Activated T-cell treated with anti-CD3 and anti-CD28 coated beads for 48 hours (primary cell): ENCODE measurements at regions not wholly inside any gene's neighbourhood (a gene's known extent, or its start where the extent isn't known, plus 50 kb on each side); places are given as distances from the start of the nearest gene placed in this dataset.

Experiments used
- DNase-seq: peaks from one replicate; pipeline ENCODE4 v3.0.0-alpha.2; 2020; ENCODE audit warnings: low read depth

DNA sequence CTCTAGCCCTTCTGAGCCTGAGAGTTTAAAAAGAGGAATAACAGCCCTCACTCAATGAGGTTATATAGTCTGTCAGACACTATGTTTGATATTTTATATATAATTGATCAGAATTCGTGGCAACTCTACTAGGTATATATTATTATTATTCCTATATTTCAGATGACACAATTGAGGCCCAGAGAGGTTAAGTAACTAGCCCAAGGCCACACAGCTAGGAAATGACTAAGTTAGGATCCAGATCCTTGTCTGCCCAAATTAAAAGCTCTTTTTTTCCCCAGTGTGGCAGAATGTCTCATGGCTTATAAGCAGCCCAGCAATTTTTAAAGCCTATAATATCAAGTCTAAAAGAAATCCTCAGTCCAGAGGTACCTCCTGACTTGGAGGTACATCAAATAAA lies 1119.9 kb upstream of the AUTS2 start:
- no peak for DNase-seq

- DNase-seq: no peak
These were observed 1115.5 kb upstream of the AUTS2 start for GRCh38 chr7:68482800-68483199.

- no peak for DNase-seq
These were observed 1113.5 kb upstream of the AUTS2 start for GRCh38 chr7:68484731-68485130.

- DNase-seq: no peak
These were observed 1112.9 kb upstream of the AUTS2 start for GRCh38 chr7:68485253-68485917.

DNA sequence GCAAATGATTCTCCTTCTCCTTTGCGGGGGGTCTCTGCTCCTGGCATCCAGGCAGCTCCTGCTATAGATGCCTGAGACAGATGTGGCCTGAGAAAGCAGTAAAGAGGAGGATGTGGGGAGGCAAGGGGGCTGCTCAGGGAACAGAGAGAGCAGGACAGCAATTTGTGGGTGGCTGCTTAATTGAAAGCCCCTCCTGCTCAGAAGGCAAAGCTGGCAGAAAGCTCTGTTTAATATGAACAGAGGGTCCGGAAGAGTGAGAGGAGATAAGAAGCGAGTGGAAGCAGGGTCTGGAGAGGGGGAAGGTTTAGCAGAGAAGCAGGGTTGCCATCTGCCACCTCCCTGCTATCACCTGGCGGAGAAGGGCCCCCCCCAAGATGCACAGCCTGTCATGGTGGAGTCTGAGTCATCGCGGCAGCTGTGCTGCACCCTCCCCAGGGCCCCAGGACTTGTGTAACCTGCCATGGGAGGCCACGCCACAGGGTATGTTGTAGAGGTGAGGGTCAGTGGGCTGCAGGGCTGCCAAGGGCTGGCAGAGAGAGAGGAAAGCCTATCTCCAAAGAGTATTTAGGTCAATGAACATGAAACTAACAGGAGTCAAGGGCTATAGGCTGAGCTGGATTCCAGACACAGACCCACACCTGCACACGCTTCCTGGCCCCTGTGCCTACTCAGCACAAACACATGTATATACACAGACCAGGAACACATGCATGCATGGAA lies 1109.8 kb upstream of the AUTS2 start:
- DNase-seq: no peak

GRCh38 chr7:68491523-68492358 lies 1106.5 kb upstream of the AUTS2 start:
- no peak for DNase-seq

DNA sequence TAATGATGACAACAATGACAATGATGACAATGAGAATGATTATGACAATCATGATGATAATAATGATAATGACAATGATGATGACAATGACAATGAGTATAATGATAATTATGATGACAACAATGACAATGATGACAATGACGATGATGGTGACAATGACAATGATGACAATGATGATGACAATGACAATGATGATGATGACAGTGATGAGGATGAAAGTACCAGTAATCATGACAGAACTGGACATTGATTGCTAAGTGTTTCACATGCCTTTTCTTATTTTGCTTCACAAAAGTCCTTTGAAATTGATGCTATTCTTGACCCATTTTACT lies 1106.0 kb upstream of the AUTS2 start:
- DNase-seq: no peak

DNA sequence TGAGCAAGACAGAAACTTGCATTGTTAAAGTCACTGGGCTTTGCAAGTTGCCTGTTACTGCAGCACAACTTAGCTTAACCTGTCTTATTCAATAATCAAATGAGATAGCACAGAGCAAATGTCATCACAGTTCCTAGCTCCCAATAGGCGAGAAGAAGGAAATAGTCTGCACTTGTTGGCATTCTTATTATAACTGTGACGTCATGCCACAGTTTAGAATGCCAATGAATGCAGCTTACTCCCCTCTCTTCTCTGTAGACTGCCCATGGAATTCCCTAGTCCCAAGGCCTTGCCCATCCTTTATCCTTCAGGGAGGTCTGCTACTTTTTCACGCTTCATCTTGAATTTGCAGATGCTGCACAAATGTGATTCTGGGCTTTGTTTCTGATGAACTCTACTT lies 1094.9 kb upstream of the AUTS2 start:
- no peak for DNase-seq

DNA sequence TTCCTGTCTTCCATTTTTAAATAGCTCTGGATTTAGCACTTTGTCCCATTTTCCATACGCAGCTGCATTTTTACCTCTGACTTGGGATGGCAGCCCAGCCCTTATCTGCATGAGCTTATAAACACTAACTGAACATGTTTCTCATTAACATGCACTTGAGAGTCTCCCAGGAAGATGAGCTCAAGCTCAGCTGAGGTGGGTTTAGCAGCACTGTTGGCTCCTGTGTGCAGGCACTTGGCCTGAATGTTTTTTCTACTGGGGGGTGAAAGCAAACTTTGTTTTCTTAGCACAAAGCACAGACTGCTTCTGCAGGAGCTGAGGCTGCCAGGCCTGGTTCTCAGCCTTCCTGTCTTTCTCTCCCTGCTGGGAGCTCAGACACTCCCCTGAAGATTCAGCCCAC lies 1093.6 kb upstream of the AUTS2 start:
- no peak for DNase-seq

DNA sequence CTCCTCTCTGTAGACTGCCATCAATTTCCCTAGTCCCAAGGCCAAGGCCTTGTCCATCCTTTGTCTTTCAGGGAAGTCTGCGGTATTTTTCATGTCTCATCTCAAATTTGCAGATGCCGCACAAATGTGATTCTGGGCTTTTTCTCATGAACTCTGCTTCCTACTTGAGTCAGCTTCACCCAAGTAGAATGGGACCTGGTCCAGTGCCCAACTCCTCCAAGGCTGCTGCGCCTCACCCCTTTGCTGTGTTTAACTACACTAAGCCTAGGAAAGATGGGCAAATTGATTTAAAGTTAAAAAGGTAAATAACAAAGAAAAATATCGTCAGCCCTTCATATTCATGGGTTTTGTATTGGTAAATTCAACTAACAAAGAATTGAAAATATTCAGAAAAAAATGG lies 1092.6 kb upstream of the AUTS2 start:
- DNase-seq: no peak

GRCh38 chr7:68507668-68508067 lies 1090.6 kb upstream of the AUTS2 start:
- DNase-seq: no peak

- DNase-seq: no peak
These were observed 1089.2 kb upstream of the AUTS2 start for GRCh38 chr7:68509054-68509453.

DNA sequence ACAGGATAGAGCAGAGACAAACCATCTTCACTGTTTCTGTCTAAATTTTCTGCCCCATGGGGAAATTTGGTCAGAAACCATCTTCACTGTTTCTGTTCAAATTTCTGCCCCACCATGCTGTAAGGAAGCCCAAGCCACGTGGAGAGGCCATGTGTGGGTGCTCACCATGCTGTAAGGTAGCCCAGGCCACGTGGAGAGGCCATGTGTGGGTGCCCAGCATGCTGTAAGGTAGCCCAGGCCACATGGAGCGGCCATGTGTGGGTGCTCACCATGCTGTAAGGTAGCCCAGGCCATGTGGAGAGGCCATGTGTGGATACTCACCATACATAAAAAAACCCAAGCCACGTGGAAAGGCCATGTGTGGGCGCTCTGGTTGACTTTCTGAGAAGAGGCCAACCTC lies 1088.7 kb upstream of the AUTS2 start:
- no peak for DNase-seq

- no peak for DNase-seq
These were observed 1087.0 kb upstream of the AUTS2 start for GRCh38 chr7:68511281-68511680.

- no peak for DNase-seq
These were observed 1085.8 kb upstream of the AUTS2 start for GRCh38 chr7:68512466-68512865.

DNA sequence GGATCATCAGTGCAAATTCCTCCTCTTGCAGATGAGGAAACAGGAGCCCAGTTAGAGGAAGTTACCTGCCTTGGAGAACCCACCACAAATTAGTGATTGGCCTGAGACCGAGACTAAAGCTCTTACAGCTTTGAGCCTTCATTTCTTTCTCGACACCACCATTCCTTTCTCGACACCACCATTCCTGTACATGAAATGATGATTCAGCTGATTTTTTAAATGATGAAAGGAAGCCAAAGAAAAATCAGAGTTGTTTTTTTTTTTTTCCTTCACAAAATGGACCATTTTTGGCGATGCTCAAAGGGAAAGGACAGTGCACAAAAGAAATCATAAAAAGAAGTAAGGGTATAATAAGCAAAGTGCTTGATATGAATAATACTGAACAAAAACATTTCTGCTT lies 1080.2 kb upstream of the AUTS2 start:
- no peak for DNase-seq

DNA sequence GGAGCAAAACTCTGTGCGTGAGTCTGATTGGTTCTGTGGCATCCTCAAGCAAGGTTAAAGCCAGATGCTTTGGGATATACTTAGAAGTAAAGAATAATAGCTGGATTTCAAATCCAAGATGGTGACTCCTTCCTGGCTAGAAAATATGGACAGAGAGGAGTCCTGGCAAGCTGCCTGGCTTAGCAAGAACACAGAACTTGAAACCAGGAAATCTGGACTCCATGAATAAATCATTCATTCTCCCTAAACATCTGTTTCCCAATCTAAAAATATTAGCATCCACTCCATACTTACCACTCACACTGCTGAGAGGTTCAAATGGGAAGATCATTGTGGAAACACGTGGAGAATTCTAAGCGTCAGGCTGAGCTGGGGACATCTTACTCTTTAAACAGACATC lies 1074.1 kb upstream of the AUTS2 start:
- DNase-seq: no peak

DNA sequence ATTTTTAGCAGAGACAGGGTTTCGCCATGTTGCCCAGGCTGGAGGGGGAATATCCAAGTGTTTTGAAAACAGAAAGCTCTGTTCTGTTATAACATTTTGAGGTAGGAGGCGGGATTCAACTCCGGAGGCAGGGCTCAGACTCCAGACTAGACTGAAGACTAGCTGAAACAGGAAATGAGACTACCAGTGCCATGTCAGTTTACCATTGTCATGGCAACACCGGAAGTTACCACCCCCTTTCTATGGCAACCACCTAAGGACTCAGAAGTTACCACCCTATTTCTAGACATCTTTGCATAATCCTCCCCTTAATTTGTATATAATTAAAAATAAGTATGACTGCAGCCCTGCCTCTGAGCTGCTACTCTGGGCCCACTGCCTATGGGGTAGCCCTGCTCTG lies 1069.1 kb upstream of the AUTS2 start:
- no peak for DNase-seq

DNA sequence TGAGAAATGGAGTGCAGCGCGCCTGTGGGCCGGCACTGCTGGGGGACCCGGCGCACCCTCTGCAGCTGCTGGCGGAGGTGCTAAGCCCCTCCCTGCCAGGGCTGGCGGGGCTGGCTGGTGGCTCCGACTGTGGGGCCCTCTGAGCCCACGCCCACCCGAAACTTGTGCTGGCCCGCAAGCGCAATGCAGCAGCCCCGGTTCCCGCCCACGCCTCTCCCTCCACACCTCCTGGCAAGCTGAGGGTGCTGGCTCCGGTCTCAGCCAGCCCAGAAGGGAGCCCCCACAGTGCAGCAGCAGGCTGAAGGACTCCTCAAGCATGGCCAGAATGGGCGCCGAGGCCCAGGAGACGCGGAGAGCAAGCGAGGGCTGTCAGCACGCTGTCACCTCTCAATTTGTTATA lies 1063.0 kb upstream of the AUTS2 start:
- no peak for DNase-seq

- no peak for DNase-seq
These were observed 1061.1 kb upstream of the AUTS2 start for GRCh38 chr7:68537051-68537773.

GRCh38 chr7:68537774-68538071 lies 1060.6 kb upstream of the AUTS2 start:
- no peak for DNase-seq

DNA sequence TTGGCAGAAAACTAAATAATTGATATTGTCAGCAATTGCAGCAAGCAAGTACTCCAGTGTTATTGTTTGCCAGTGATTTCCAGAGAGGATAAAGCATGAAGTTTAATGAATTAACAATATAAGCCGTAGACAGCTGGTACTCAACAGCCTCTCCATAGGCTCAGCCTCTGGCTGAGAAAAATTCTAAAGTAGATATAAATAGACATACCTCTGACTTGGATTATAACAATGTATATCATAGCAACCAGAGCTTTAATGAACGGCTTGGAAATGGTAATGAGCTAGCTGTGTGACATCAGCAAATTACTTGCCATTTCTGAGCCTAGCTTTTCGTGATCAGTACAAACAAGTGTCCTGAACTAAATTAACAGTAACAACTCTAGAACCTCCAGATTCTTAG lies 1055.4 kb upstream of the AUTS2 start:
- DNase-seq: no peak

GRCh38 chr7:68544851-68545250 lies 1053.4 kb upstream of the AUTS2 start:
- no peak for DNase-seq
